Tibial nerve (tissue), 4 donors: ENCODE measurements at regions not wholly inside any gene's neighbourhood (a gene's known extent, or its start where the extent isn't known, plus 50 kb on each side); places are given as distances from the start of the nearest gene placed in this dataset.

Source experiments
- EP300 ChIP-seq, 2 donors: sonication (generic); formaldehyde crosslinking; IDR thresholded peaks; one replicate each; pipeline ENCODE4 v1.6.1; 2017; ENCODE audit warnings: antibody characterized with exemption in 2 of 2, mild to moderate bottlenecking in 1 of 2
- POLR2A ChIP-seq, 2 donors: fragments of 450-650 bp; IDR thresholded peaks; one replicate each; pipeline ENCODE4 v1.6.1; 2017; ENCODE audit warnings: antibody characterized with exemption in 2 of 2, mild to moderate bottlenecking in 2 of 2, moderate library complexity in 2 of 2
- TF ChIP-seq, protein P1 (sequence below), 5 experiments: fragments of 200-600 bp in 3 of 5; fragments of 450-650 bp in 2 of 5; sonication (generic) in 3 of 5; IDR thresholded peaks; one replicate each; pipeline ENCODE4 v1.5.1; 2016 to 2019; ENCODE audit warnings: antibody characterized with exemption in 5 of 5, mild to moderate bottlenecking in 3 of 5, moderate library complexity in 2 of 5

DNA sequence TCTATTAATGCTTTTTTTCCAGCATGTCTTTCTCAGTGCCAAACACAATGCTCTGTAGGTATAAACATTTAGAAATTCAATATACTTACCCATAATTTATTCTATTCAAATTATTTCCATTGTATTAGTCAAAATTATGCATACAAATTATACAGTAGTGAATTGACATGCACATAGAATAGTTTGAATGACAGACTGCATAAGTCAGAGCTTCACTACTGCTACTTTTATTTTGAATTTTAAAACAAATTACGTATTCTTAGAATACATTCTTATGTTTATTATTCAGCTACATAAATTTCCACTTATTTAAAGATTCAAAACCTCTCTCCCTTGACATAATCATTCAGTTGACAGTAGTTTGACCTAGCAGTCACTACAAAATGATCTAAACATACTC is 808.0 kb upstream of the CCDC179 start:
- TF ChIP-seq POLR2A (IDR thresholded peaks at IDR 0.05) = no peak
- TF ChIP-seq, protein P1, sequence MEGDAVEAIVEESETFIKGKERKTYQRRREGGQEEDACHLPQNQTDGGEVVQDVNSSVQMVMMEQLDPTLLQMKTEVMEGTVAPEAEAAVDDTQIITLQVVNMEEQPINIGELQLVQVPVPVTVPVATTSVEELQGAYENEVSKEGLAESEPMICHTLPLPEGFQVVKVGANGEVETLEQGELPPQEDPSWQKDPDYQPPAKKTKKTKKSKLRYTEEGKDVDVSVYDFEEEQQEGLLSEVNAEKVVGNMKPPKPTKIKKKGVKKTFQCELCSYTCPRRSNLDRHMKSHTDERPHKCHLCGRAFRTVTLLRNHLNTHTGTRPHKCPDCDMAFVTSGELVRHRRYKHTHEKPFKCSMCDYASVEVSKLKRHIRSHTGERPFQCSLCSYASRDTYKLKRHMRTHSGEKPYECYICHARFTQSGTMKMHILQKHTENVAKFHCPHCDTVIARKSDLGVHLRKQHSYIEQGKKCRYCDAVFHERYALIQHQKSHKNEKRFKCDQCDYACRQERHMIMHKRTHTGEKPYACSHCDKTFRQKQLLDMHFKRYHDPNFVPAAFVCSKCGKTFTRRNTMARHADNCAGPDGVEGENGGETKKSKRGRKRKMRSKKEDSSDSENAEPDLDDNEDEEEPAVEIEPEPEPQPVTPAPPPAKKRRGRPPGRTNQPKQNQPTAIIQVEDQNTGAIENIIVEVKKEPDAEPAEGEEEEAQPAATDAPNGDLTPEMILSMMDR (IDR thresholded peaks at IDR 0.05) = no peak
- TF ChIP-seq EP300 (IDR thresholded peaks at IDR 0.05) = no peak
